HG03097 (cell line): ENCODE measurements at regions not wholly inside any gene's neighbourhood (a gene's known extent, or its start where the extent isn't known, plus 50 kb on each side); places are given as distances from the start of the nearest gene placed in this dataset.
"Not testable (repeated sequence)": the region's sequence is repeated elsewhere in the genome, so short reads cannot be mapped to it uniquely, and the experiment has no call there.

Experiments used
- ATAC-seq: cut with Tn5 transposase; IDR thresholded peaks from one replicate; pipeline ENCODE4 v1.9.1; 2021; ENCODE audit not compliant: unreplicated experiment, low FRiP score

DNA sequence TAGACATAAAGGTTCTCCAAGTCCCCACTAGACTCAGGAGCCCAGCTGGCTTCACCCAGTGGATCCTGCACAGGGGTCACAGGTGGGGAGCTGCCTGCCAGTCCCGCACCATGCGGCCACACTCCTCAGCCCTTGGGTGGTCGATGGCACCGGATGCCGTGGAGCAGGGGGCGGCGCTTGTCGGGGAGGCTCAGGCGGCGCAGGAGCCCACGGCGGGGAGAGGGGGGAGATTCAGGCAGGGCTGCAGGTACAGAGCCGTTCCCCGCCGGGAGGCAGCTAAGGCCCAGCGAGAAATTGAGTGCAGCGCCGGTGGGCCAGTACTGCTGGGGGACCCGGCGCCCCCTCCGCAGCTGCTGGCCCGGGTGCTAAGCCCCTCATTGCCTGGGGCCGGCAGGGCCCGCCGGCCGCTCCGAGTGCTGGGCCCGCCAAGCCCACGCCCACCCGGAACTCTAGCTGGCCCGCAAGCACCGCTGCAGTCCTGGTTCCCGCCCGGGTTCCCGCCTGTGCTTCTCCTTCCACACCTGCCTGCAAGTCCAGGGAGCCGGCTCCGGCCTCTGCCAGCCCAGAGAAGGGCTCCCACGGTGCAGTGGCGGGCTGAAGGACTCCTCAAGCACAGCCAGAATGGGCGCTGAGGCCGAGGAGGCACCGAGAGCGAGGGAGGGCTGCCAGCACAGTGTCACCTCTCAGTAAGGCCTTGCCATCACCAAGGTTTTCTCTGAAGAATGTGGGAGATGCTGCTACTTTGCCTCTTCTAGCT, 58.4 kb upstream of the PPP1R12A start:
- ATAC-seq, result no peak

DNA sequence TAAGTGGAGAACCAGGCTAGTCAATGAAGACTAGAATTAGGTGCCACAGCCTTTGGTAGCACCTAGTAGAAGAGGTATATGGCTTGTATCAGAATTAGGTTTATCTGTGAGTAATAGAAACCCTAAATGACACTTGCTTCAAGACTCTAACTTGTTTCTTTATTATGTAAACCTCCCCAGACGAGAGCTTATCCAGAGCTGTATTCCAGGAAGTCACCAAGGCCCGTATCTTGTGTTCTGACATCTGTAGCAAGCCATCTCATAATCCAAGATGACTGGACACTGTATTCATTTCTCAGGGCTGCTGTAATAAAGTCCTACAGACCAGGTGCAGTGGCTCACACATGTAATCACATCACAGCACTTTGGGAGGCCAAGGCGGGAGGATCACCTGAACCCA, 56.7 kb upstream of the PPP1R12A start:
- no peak for ATAC-seq

DNA sequence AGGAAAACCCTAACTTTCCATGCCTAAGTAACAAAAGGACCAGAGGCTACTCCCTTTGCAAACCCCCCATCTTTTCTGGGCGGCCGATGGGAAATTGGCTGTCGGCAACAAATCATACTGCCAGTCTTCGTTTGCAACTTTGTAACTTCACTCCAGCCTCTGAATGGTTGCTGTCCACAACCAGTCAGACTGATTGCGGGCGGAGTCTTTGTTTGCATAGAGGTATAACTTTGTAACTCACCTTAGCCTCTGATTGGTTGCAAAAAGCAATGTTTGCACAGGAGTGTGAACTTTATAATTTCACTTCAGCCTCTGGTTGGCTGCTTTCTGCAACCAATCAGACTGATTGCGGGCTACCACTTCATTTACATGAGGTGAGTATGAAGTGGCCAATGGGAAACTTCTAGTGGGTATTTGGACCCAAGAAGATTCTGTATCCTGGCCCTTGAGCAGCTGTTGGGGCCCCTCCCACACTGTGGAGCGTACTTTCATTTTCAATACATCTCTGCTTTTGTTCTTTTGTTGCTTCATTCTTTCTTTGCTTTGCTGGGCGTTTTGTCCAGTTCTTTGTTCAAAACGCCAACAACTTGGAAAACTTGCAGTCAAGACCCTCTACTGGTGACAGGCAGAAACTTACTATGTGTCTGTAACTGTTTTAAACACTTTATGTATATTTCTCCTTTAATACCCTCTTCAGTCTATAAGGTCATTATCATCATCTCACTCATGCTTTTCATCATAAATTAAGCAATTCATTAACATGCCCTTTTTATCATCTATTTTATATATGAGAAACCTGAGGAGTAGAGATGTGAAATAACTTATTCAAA, 55.8 kb upstream of the PPP1R12A start:
- not testable (repeated sequence) for ATAC-seq

DNA sequence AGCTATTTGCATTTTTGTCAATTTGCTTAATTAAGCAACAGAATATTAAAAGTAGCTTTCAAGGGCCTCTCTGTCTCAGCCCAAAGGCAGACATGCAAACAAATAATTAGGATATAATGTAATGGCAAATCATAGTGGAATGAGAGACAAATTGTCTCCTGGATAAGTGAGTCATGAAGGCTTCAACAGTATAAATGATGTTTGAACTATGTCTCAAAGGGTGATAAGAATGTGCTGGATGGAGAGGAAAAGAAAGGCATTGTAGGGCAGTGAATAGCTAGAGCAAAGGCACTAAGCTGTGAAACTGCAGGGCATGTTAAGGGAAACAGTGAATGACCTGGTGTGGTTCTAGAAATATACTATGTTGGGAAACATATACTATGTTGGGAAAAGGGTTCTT, 53.5 kb upstream of the PPP1R12A start:
- no peak for ATAC-seq

DNA sequence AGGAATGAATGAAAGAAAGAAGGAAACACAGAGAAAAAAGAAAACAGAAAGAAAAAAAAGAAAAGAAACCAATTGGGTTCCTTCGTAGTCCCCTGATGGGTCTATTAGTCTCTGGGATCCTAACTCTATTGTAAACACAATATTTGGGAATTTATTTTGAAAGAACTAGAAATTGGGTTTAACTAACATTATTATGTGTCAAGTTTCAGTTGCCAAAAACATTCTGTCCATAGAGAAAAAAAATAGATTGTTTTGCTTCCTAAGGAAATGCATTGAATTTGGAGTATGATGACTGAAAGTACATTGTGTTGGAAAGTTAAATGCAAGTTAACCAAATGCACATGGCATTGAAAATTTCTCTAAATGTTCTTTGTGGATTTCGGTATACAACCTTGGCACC, 52.8 kb upstream of the PPP1R12A start:
- no peak for ATAC-seq
